CD14-positive monocyte (primary cell): ENCODE measurements at regions not wholly inside any gene's neighbourhood (a gene's known extent, or its start where the extent isn't known, plus 50 kb on each side); places are given as distances from the start of the nearest gene placed in this dataset.
"Not testable (repeated sequence)": the region's sequence is repeated elsewhere in the genome, so short reads cannot be mapped to it uniquely, and the experiment has no call there.

Experiments used
- DNase-seq, 3 donors: peaks; one replicate each; pipeline ENCODE4 v3.0.0-alpha.2; 2011 to 2022
- H2AFZ ChIP-seq: 2 replicates; pipeline ENCODE4 v1.6.0; 2012; ENCODE audit warnings: mild to moderate bottlenecking, low read depth, low read length, inconsistent platforms; ENCODE audit not compliant: insufficient read depth, poor library complexity, severe bottlenecking
- H3K27ac ChIP-seq, 2 donors: 1 replicate in 1 of 2; 2 replicates in 1 of 2; pipeline ENCODE4 v1.5.1; 2012 to 2013; ENCODE audit warnings: low read length in 2 of 2, control low read depth in 1 of 2, inconsistent platforms in 1 of 2, low read depth in 1 of 2, mild to moderate bottlenecking in 1 of 2
- H3K27me3 ChIP-seq, 2 donors: one replicate each; pipeline versions ENCODE4 v1.6.0 to v1.6.1; 2011 to 2013; ENCODE audit warnings: low read length in 2 of 2; ENCODE audit not compliant: control insufficient read depth in 2 of 2, insufficient read depth in 2 of 2
- H3K36me3 ChIP-seq, 2 donors: replicated peaks in 1 of 2; 1 replicate in 1 of 2; 2 replicates in 1 of 2; pipeline versions ENCODE4 v1.5.1 to v1.6.1; 2012 to 2013; ENCODE audit warnings: low read length in 2 of 2, control low read depth in 1 of 2, inconsistent platforms in 1 of 2, mild to moderate bottlenecking in 1 of 2; ENCODE audit not compliant: insufficient read depth in 2 of 2, control insufficient read depth in 1 of 2
- H3K4me1 ChIP-seq, 2 donors: 1 replicate in 1 of 2; 2 replicates in 1 of 2; pipeline versions ENCODE4 v1.5.1 to v1.6.1; 2012 to 2013; ENCODE audit warnings: low read length in 2 of 2, control low read depth in 1 of 2, inconsistent platforms in 1 of 2, mild to moderate bottlenecking in 1 of 2, moderate library complexity in 1 of 2; ENCODE audit not compliant: insufficient read depth in 2 of 2, control insufficient read depth in 1 of 2
- H3K4me2 ChIP-seq: replicated peaks from 2 replicates; pipeline ENCODE3; 2012; ENCODE audit warnings: low read length, moderate library complexity, mild to moderate bottlenecking; ENCODE audit not compliant: poor library complexity, severe bottlenecking; ENCODE audit errors: extremely low read depth
- H3K4me3 ChIP-seq, 3 experiments: fragments of 200-600 bp in 1 of 3; sonication (generic) in 1 of 3; replicated peaks in 1 of 3; 1 replicate in 2 of 3; 2 replicates in 1 of 3; pipeline ENCODE4 v1.5.1; 2011 to 2013; ENCODE audit warnings: low read length in 3 of 3, mild to moderate bottlenecking in 3 of 3, control low read depth in 2 of 3, low read depth in 2 of 3, inconsistent platforms in 1 of 3, moderate library complexity in 1 of 3
- H3K79me2 ChIP-seq: 2 replicates; pipeline ENCODE4 v1.6.0; 2012; ENCODE audit warnings: mild to moderate bottlenecking, control low read depth, inconsistent platforms, low read length, moderate library complexity; ENCODE audit not compliant: insufficient read depth
- H3K9ac ChIP-seq: 2 replicates; pipeline ENCODE4 v1.6.0; 2017; ENCODE audit warnings: low read length, mild to moderate bottlenecking; ENCODE audit not compliant: insufficient read depth, poor library complexity, severe bottlenecking
- H3K9me3 ChIP-seq, 2 donors: replicated peaks in 1 of 2; 1 replicate in 1 of 2; 2 replicates in 1 of 2; pipeline versions ENCODE4 v1.5.1 to v1.6.1; 2012 to 2013; ENCODE audit warnings: low read length in 2 of 2, control low read depth in 1 of 2; ENCODE audit not compliant: control insufficient read depth in 1 of 2, insufficient read depth in 1 of 2
- H4K20me1 ChIP-seq: 2 replicates; pipeline ENCODE4 v1.6.0; 2012; ENCODE audit warnings: mild to moderate bottlenecking, low read length, control low read depth, moderate library complexity; ENCODE audit not compliant: insufficient read depth
- H3K27ac Mint-ChIP-seq, 7 donors: one replicate each; pipeline ENCODE4 v1.8.0; 2020; ENCODE audit warnings: mild to moderate bottlenecking in 7 of 7, mixed read lengths in 7 of 7, moderate library complexity in 6 of 7, inconsistent platforms in 2 of 7
- H3K27me3 Mint-ChIP-seq, 3 donors: one replicate each; pipeline ENCODE4 v1.8.0; 2021 to 2022; ENCODE audit warnings: low read depth in 3 of 3, mild to moderate bottlenecking in 3 of 3, mixed read lengths in 3 of 3, moderate library complexity in 3 of 3, inconsistent platforms in 1 of 3
- H3K36me3 Mint-ChIP-seq, 2 donors: one replicate each; pipeline ENCODE4 v1.8.0; 2020; ENCODE audit warnings: mixed read lengths in 2 of 2, inconsistent platforms in 1 of 2, mild to moderate bottlenecking in 1 of 2
- H3K4me1 Mint-ChIP-seq: one replicate; pipeline ENCODE4 v1.8.0; 2020; ENCODE audit warnings: mild to moderate bottlenecking, mixed read lengths
- H3K4me3 Mint-ChIP-seq, 2 donors: one replicate each; pipeline ENCODE4 v1.8.0; 2020; ENCODE audit warnings: mild to moderate bottlenecking in 2 of 2, mixed read lengths in 2 of 2, moderate library complexity in 1 of 2
- H3K9me3 Mint-ChIP-seq, 7 donors: one replicate each; pipeline ENCODE4 v1.8.0; 2020 to 2022; ENCODE audit warnings: mixed read lengths in 7 of 7, mild to moderate bottlenecking in 6 of 7, moderate library complexity in 6 of 7, inconsistent platforms in 2 of 7
- CTCF ChIP-seq: fragments of 200-600 bp; IDR thresholded peaks from one replicate; pipeline ENCODE4 v1.8.0; 2022; ENCODE audit warnings: antibody characterized with exemption, mild to moderate bottlenecking
- WGBS: methylation state at CpG from one replicate; pipeline ENCODE4 v1.1.5; 2013; ENCODE audit warnings: missing lambda C conversion rate; ENCODE audit not compliant: insufficient coverage; 5-methylcytosine and 5-hydroxymethylcytosine counted together
- intact Hi-C, 2 donors: fragments of 100-400 bp; cut with micrococcal nuclease; formaldehyde crosslinking; loops; one replicate each; pipeline versions ENCODE4 v1.15.0 to v1.15.1; 2023

DNA sequence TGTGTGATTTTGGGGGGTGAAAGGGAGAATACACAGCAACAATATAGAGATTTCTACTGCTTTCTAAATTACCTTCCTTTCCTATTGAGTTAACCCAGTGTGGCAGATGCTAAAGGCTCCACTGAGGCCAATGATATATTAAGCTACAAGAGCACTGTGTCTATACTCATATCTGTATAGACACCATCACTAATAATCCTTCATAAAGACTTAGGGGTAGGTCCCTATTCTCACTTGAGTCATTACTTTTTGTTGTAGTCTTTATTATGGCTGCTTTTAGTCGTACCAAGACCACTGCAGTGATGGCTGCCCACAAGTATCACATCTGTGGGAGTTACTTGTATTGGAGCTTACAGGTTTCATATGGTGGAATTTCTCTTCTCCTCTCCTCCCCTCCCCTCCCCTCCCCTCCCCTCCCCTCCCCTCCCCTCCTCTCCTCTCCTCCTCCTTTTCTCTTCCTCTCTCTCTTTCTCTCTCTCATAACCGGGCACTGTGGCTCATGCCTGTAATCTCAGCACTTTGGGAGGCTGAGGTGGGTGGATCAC is 637.6 kb downstream of the ADCYAP1 start:
- peaks cover 0 to 5% (median 0%) of the 10 kb centered on the region in 3 donors for H3K27me3 Mint-ChIP-seq

DNA sequence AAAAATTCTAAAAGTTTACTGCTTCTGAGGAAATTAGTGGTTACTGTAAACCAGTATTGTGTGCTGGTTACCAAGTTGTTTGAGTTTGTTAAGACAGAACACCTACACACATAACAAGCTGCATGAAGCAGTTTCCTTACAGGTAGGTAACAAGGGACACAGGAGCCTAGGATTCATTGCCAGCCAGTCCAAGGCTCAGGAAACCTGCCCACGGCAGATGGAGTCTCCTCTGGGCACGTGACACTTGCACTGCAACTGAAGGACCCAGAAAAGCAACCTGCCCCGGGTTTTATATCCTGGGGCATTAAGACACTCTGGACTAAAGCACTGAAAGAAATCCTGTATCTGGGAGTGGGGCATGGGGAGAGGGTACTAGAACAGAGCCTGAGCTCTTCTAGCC is 639.3 kb downstream of the ADCYAP1 start:
- H3K4me1 Mint-ChIP-seq: no peaks in the 10 kb centered on the region
- Histone ChIP-seq H3K27ac (no peak overlapping the region), H4K20me1 (no peaks in the 10 kb centered on the region), H3K9ac (no peak overlapping the region), H2AFZ (no peak overlapping the region), H3K9me3 (no peaks in the 10 kb centered on the region), H3K79me2 (no peaks in the 10 kb centered on the region), H3K36me3 (no peaks in the 10 kb centered on the region), H3K4me3 (no peak overlapping the region), H3K27me3 (no peaks in the 10 kb centered on the region), H3K4me2 (no peak overlapping the region), H3K4me1 (no peaks in the 10 kb centered on the region)
- peaks cover 0 to 5% (median 0%) of the 10 kb centered on the region in 3 donors for H3K27me3 Mint-ChIP-seq
- no peak for DNase-seq
- WGBS: 100% methylated on average over 3 of the region's 3 CpGs
- no peaks in the 10 kb centered on the region for H3K36me3 Mint-ChIP-seq
- H3K4me3 Mint-ChIP-seq: no peak overlapping the region
- H3K9me3 Mint-ChIP-seq: peaks cover 0 to 5% (median 0%) of the 10 kb centered on the region in 7 donors
- no peak overlapping the region for H3K27ac Mint-ChIP-seq
- TF ChIP-seq CTCF: no peak
- intact Hi-C loops: no loop called here

More for the DNA sequence above, 637.6 kb downstream of the ADCYAP1 start:
- Histone ChIP-seq H3K4me1 (no peaks in the 10 kb centered on the region), H3K36me3 (no peaks in the 10 kb centered on the region), H3K9me3 (no peaks in the 10 kb centered on the region), H3K4me2 (no peak overlapping the region), H3K79me2 (no peaks in the 10 kb centered on the region), H4K20me1 (no peaks in the 10 kb centered on the region), H3K27me3 (no peaks in the 10 kb centered on the region), H3K9ac (no peak overlapping the region), H2AFZ (no peak overlapping the region), H3K27ac (no peak overlapping the region), H3K4me3 (no peak overlapping the region)
- Mint-ChIP-seq H3K4me1 (no peaks in the 10 kb centered on the region), H3K4me3 (no peak overlapping the region), H3K27ac (no peak overlapping the region), H3K9me3 (peaks cover 0 to 3% (median 0%) of the 10 kb centered on the region in 7 donors), H3K36me3 (no peaks in the 10 kb centered on the region)
- intact Hi-C loops: no loop called here
- DNase-seq: no peak
- no peak for TF ChIP-seq CTCF
- no CpG with 5 or more reads among the region's 2 CpGs for WGBS

DNA sequence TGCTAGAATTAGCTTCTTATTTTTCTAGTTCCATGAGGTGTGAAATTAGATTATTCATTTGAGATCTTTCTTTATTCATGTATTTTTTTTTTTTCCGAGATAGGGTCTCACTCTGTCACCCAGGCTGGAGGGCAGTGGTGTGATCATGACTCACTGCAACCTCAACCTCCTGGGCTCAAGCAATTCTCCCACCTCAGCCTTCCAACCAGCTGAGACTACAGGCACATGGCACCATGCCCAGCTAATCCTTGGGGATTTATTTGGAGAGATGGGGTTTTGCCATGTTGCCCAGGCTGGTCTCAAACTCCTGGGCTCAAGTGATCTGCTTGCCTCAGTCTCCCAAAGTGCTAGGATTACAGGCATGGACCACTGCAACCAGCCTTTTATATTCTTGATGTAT is 653.0 kb downstream of the ADCYAP1 start:
- no CpG with 5 or more reads among the region's 1 CpG for WGBS
- H2AFZ ChIP-seq, H3K27ac Mint-ChIP-seq, H3K4me2 ChIP-seq, H3K79me2 ChIP-seq, H3K4me1 ChIP-seq, H3K4me3 ChIP-seq, H3K9me3 ChIP-seq, H3K27ac ChIP-seq, H3K9me3 Mint-ChIP-seq, H3K27me3 ChIP-seq, intact Hi-C loops, H3K9ac ChIP-seq, H4K20me1 ChIP-seq, H3K4me3 Mint-ChIP-seq, H3K27me3 Mint-ChIP-seq, H3K36me3 ChIP-seq, DNase-seq, H3K4me1 Mint-ChIP-seq, H3K36me3 Mint-ChIP-seq: not testable (repeated sequence)
